Activated CD4-positive, alpha-beta T cell treated with anti-CD3 and anti-CD28 coated beads, Interleukin-2, amount 10 ng/mL, durations not matched to agents 7 days and 5 days (primary cell): ENCODE measurements at regions not wholly inside any gene's neighbourhood (a gene's known extent, or its start where the extent isn't known, plus 50 kb on each side); places are given as distances from the start of the nearest gene placed in this dataset.

Source experiments
- CTCF ChIA-PET: fragments of 350-600 bp; sonication (Branson Sonifier 250); formaldehyde crosslinking; loops from one replicate; lab custom pipeline; 2021; ENCODE audit warnings: antibody characterized with exemption; lab: Charles Lee
- POLR2A ChIA-PET: fragments of 350-600 bp; sonication (Branson Sonifier 250); formaldehyde crosslinking; loops from one replicate; lab custom pipeline; 2021; ENCODE audit warnings: antibody characterized with exemption; lab: Charles Lee
- DNase-seq: peaks from one replicate; pipeline ENCODE4 v3.0.0-alpha.2; 2020
- H3K27ac Mint-ChIP-seq: one replicate; pipeline ENCODE4 v1.8.0; 2021; ENCODE audit warnings: mild to moderate bottlenecking, moderate library complexity, mixed read lengths
- H3K27me3 Mint-ChIP-seq: one replicate; pipeline ENCODE4 v1.8.0; 2021; ENCODE audit warnings: mixed read lengths
- H3K36me3 Mint-ChIP-seq: one replicate; pipeline ENCODE4 v1.8.0; 2021; ENCODE audit warnings: low read depth, mixed read lengths
- H3K4me1 Mint-ChIP-seq: one replicate; pipeline ENCODE4 v1.8.0; 2021; ENCODE audit warnings: mixed read lengths
- H3K4me3 Mint-ChIP-seq: one replicate; pipeline ENCODE4 v1.8.0; 2021; ENCODE audit warnings: mild to moderate bottlenecking, moderate library complexity, mixed read lengths
- H3K9me3 Mint-ChIP-seq: one replicate; pipeline ENCODE4 v1.8.0; 2021; ENCODE audit warnings: mixed read lengths

DNA sequence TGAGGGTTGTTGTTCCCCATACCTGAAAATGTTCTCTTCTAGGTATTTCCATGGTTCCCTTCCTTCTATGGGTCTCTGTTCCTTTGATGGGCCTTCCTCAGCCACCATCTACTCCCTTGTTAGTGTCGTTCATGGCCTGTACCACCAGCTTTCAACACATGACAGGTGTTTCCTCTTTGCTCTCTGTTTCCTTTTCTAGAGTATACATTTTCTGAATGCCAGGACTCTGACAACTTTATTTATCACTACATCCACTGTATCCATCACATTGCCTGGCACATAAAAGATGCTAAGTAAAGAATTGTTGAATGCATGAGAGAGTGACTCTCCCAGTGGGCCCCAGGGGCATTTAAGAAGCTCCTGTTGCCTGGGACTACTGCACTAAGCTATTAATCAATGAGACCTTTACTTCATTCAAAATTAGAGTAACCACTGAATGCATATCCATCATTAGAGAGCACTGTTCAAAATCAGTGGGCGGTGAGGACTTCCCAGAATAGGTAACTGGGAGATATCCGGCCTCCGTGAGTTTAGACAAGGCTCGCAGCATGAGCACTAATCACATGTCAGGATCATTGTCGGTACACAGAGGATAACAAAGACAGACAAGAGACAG lies 255.0 kb downstream of the CBLN1 start:
- DNase-seq, result no peak
- no peaks in the 10 kb centered on the region for H3K9me3 Mint-ChIP-seq
- CTCF ChIA-PET, result interaction anchor here (1.4 kb wide), 1 partner anchor 31 kb away, joined by 3 read pairs; no protein-coding TSS in a partner anchor
- H3K4me3 Mint-ChIP-seq, result no peak overlapping the region
- POLR2A ChIA-PET, result no interaction called here
- no peaks in the 10 kb centered on the region for H3K36me3 Mint-ChIP-seq
- no peaks in the 10 kb centered on the region for H3K27me3 Mint-ChIP-seq
- H3K4me1 Mint-ChIP-seq, result no peaks in the 10 kb centered on the region
- no peak overlapping the region for H3K27ac Mint-ChIP-seq

DNA sequence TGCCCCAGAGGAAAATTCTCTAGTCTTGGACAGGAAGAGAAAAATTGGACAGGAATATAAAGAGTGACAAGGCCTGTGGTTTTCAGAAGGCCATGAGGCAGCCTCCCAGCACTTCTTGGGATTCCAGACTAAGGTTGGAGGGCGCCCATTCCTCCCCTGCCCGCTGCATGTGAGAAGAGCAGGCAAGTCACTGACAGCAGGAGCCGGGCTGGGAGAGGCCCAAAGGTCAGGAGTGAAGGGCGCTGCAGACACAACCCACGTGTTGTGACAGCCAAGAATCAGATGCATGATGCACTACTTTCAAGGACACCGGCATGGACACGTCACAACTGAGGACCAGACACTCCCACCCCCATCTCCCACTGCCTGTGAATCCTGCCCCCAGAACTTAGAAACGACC lies 256.7 kb downstream of the CBLN1 start:
- Mint-ChIP-seq H3K27me3 (no peaks in the 10 kb centered on the region), H3K4me1 (no peaks in the 10 kb centered on the region), H3K36me3 (no peaks in the 10 kb centered on the region), H3K9me3 (no peaks in the 10 kb centered on the region), H3K27ac (no peak overlapping the region), H3K4me3 (no peak overlapping the region)
- POLR2A ChIA-PET, result no interaction called here
- CTCF ChIA-PET, result no interaction called here
- no peak for DNase-seq

DNA sequence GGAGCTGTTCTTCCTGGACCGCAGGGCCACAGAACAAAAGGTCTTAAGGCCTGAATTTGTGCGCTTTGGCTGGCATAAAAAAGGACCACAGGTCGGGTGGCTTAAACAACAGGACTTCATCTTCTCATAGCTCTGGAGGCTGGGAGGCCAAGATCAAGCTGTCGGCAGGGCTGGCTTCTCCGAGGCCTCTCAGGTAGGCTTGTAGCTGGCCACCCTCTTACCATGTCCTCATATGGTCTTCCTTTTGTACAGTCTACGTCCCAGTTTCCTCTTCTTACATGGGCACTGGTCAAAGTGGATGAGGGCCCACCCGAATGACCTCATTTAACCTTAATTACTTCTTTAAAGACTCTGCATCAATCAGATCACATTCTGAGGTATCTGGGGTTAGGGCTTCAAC lies 257.6 kb downstream of the CBLN1 start:
- Mint-ChIP-seq H3K36me3 (no peaks in the 10 kb centered on the region), H3K9me3 (no peaks in the 10 kb centered on the region), H3K4me3 (no peak overlapping the region), H3K27ac (no peak overlapping the region), H3K27me3 (no peaks in the 10 kb centered on the region), H3K4me1 (no peaks in the 10 kb centered on the region)
- ChIA-PET CTCF (interaction anchor here (0.8 kb wide), 1 partner anchor 18 kb away, joined by 3 read pairs; no protein-coding TSS in a partner anchor), POLR2A (no interaction called here)
- no peak for DNase-seq

DNA sequence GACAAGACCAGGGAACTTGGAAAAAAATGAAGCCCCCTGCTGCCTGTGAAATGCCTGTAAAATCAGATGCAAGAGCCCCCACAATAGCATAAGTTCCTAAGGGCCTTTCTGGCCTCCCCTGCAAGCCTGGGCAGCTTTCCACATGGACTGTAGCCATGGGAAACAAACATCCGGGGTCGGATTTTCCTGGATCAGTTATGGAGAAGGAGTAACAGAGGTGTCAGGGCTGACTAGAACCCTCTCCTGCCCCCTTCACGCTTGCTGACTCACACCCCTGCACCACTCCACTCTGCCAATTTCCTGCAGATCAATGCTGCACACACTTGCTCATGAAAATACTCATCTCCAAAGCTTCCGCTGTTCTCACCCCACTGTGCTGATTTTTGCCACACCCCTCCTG lies 258.6 kb downstream of the CBLN1 start:
- H3K27me3 Mint-ChIP-seq, result no peaks in the 10 kb centered on the region
- H3K36me3 Mint-ChIP-seq, result no peaks in the 10 kb centered on the region
- CTCF ChIA-PET, result no interaction called here
- H3K9me3 Mint-ChIP-seq, result no peaks in the 10 kb centered on the region
- H3K4me3 Mint-ChIP-seq, result no peak overlapping the region
- H3K27ac Mint-ChIP-seq, result no peak overlapping the region
- POLR2A ChIA-PET, result no interaction called here
- DNase-seq, result no peak
- H3K4me1 Mint-ChIP-seq, result no peaks in the 10 kb centered on the region

DNA sequence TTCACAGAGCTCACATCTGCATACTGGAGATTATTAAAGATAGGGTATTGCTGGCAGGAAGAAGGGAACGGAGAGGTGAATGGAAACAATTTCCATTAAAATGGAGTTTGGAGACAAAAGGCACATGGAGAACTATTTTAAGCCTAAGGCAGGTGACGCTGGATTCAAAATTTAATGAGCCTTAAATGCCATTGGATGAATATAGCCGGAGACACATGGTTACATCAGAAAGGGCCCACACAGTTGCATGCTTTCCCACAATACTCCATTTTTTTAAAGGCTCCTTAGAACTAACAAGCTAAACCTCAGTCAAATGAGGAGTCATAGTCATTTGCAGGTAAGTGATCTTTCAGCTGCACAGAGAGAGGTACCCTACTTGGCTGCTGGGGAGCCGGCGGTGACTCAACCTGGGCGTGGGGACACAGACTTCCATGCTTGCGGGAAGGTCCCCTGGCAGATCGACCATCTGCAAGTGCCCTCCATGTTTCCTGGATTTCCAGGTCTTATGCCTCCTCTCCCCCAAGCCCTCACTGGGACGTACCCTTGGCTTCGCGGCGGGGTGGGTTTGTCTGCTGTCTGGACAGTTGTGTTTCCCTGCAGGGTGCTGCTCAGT lies 259.2 kb downstream of the CBLN1 start:
- ChIA-PET CTCF (no interaction called here), POLR2A (no interaction called here)
- H3K4me1 Mint-ChIP-seq, result no peaks in the 10 kb centered on the region
- DNase-seq, result no peak
- H3K9me3 Mint-ChIP-seq, result no peaks in the 10 kb centered on the region
- no peaks in the 10 kb centered on the region for H3K27me3 Mint-ChIP-seq
- no peak overlapping the region for H3K27ac Mint-ChIP-seq
- no peak overlapping the region for H3K4me3 Mint-ChIP-seq
- no peaks in the 10 kb centered on the region for H3K36me3 Mint-ChIP-seq

DNA sequence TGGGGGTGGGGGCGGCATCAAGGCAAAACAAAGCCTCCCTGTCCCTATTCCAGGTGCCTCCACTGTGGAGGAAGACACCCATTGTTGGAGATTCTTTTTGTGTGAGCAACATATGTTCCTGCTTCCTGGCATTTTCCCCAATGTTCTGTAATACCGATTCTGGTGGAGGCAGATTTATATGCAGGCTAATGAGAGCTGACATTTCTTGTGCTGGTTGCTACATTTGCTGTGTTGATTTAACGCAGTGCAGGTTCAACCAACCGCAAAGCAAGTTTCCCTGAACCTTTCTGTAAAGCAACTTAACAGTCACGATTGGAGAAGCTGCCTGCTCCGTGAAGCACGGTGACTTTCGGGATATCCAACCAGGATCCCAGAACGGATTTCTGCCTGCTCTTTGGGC lies 260.5 kb downstream of the CBLN1 start:
- POLR2A ChIA-PET, result no interaction called here
- H3K27me3 Mint-ChIP-seq, result no peaks in the 10 kb centered on the region
- CTCF ChIA-PET, result interaction anchor here (0.6 kb wide), 1 partner anchor 773 kb away, joined by 3 read pairs; no protein-coding TSS in a partner anchor
- H3K27ac Mint-ChIP-seq, result no peak overlapping the region
- H3K4me1 Mint-ChIP-seq, result no peaks in the 10 kb centered on the region
- H3K9me3 Mint-ChIP-seq, result no peaks in the 10 kb centered on the region
- H3K36me3 Mint-ChIP-seq, result no peaks in the 10 kb centered on the region
- no peak overlapping the region for H3K4me3 Mint-ChIP-seq
- DNase-seq, result no peak

DNA sequence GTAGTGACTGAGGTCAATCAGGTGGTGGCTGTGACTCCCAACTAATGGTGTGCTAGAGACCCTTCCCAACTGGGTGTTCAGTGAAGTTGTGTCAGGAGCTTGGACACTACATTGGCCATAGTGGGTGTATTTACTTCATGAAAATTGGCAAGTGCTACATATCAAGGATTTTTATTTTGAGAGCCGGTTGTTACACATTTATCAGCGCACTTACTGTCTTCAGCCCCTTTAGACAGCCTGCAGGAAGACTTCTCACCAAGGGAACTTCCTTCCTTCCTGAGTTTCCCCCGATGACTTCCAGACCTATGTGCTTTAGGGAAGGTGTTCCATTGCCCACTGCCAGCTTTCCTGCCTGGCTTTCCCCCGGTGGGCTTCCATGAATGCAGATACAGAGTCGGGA lies 261.2 kb downstream of the CBLN1 start:
- H3K4me1 Mint-ChIP-seq, result no peaks in the 10 kb centered on the region
- no peak for DNase-seq
- no peaks in the 10 kb centered on the region for H3K36me3 Mint-ChIP-seq
- H3K4me3 Mint-ChIP-seq, result no peak overlapping the region
- H3K9me3 Mint-ChIP-seq, result no peaks in the 10 kb centered on the region
- ChIA-PET POLR2A (no interaction called here), CTCF (interaction anchor here (0.6 kb wide), 1 partner anchor 774 kb away, joined by 3 read pairs; no protein-coding TSS in a partner anchor)
- H3K27me3 Mint-ChIP-seq, result no peaks in the 10 kb centered on the region
- H3K27ac Mint-ChIP-seq, result no peak overlapping the region

DNA sequence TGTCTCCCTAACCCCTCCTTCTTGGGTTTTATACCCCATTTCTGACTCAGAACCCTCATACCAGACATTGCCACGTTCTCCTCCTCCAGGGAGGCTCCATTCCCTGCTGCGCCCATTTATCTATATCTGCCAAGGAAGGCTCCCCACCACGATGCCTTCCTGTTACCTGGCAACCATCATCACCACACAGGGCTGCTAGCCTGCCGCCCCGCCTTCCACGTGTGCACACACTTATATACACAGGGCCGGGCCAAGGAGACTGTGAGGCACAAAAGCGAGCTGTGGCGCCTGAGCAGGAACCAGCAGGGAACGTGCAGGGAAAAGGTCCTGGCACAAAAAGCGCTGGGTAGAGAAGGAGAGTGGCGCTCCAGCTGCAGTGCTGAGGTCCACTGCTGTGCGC lies 261.8 kb downstream of the CBLN1 start:
- ChIA-PET POLR2A (no interaction called here), CTCF (no interaction called here)
- no peak for DNase-seq
- no peak overlapping the region for H3K27ac Mint-ChIP-seq
- no peaks in the 10 kb centered on the region for H3K36me3 Mint-ChIP-seq
- H3K4me1 Mint-ChIP-seq, result no peaks in the 10 kb centered on the region
- no peaks in the 10 kb centered on the region for H3K9me3 Mint-ChIP-seq
- no peak overlapping the region for H3K4me3 Mint-ChIP-seq
- no peaks in the 10 kb centered on the region for H3K27me3 Mint-ChIP-seq

DNA sequence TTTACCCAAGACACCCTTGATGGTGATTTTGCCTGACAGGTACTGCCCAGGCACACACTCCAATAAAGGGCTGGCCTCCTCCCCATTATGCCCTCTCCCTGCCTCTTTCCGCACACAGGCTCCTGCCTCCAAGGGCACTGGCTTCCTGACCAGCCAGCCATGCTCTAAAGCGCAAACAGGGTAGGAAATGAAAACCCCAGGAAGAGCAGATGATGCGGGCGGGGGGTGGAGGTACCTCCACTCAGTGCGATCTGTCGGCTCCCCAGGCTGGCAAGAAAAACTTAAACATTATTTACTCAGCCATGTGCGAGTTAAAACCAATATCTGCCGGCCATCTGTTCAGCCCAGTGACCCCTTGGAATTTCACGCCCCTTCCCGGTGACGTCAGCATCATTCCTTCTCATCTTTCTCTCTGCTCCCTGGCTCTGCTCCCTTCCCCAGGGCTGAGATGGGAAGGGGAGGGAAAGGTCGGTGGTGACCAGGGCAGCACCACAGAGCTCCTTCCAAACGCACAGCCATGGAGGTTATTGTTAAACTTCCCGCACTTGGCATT lies 262.5 kb downstream of the CBLN1 start:
- H3K4me1 Mint-ChIP-seq, result no peaks in the 10 kb centered on the region
- ChIA-PET POLR2A (no interaction called here), CTCF (no interaction called here)
- DNase-seq, result no peak
- no peaks in the 10 kb centered on the region for H3K27me3 Mint-ChIP-seq
- no peak overlapping the region for H3K4me3 Mint-ChIP-seq
- H3K36me3 Mint-ChIP-seq, result no peaks in the 10 kb centered on the region
- no peaks in the 10 kb centered on the region for H3K9me3 Mint-ChIP-seq
- H3K27ac Mint-ChIP-seq, result no peak overlapping the region

DNA sequence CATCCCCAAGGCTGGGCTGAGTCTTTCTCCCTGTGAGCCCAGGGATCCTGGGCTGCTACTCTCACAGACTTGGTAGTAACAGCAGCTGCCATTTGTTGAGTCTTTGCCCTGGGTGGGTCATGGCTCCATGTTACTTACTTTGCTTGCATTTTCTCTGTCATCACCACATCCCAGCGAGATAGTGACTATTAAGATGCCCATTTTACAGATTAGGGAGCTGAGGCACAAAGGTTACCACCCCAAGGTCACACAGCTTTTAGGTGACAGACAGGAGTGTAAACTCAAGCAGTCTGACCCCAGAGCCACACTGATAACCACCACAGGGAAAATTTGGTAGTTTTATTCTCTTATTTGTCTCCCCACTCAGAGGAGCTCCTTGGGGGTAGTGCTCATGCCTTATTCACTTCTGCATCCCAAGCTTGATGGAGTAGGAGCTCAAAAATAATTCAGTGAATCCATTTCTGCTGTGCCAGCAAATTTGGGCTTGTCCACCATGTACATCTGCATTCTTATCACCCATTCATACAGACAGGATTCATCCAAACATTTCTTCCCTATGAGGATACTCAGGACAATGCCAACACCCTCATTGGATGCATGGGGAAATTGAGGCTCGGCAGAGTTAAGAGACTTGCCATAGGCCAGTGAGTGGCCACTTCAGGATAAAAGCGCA lies 263.2 kb downstream of the CBLN1 start:
- no peak overlapping the region for H3K27ac Mint-ChIP-seq
- H3K4me1 Mint-ChIP-seq, result no peaks in the 10 kb centered on the region
- no peaks in the 10 kb centered on the region for H3K36me3 Mint-ChIP-seq
- H3K27me3 Mint-ChIP-seq, result no peaks in the 10 kb centered on the region
- H3K9me3 Mint-ChIP-seq, result no peaks in the 10 kb centered on the region
- ChIA-PET POLR2A (no interaction called here), CTCF (no interaction called here)
- H3K4me3 Mint-ChIP-seq, result no peak overlapping the region
- DNase-seq, result no peak

DNA sequence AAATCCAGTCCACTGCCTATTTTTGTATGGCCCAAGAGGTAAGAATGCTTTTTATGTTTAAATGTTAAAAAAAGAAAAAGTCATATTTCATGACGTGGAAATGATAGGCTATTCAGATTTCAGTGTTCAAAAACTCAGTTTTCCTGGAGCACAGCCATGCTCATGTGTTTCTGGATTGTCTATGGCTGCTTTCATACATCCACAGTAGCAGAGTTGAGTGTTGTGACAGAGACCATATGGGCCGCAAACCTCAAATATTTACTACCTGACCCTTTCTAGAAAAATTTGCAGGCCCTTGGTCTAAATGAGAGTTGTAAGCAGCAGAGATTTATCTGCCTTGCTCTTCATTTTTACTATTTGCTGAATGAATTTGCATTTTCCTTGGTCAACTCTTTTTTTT lies 264.1 kb downstream of the CBLN1 start:
- no peaks in the 10 kb centered on the region for H3K27me3 Mint-ChIP-seq
- no peaks in the 10 kb centered on the region for H3K36me3 Mint-ChIP-seq
- no peak overlapping the region for H3K27ac Mint-ChIP-seq
- POLR2A ChIA-PET, result no interaction called here
- CTCF ChIA-PET, result no interaction called here
- H3K9me3 Mint-ChIP-seq, result no peaks in the 10 kb centered on the region
- no peak overlapping the region for H3K4me3 Mint-ChIP-seq
- H3K4me1 Mint-ChIP-seq, result no peaks in the 10 kb centered on the region
- no peak for DNase-seq

DNA sequence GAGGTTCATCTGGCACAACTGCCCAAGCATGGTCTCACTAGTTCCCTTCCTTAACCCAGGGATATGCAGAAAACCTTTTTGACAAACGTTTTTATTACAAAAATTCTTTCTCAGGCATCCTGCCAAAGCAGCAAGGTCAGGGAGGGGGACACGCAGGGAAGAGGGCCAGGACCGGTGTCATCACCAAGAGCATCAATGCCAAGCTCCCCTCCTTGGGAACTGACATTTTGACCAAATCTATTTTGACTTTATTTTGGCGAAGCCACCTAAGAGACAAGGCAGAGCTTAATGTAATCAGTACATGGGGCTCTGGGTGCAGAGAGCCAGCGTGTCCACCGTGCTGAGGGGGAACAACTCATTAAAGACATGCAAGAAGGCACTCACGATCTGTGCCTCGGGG lies 265.2 kb downstream of the CBLN1 start:
- ChIA-PET POLR2A (no interaction called here), CTCF (no interaction called here)
- H3K4me1 Mint-ChIP-seq, result no peaks in the 10 kb centered on the region
- H3K4me3 Mint-ChIP-seq, result no peak overlapping the region
- DNase-seq, result no peak
- no peak overlapping the region for H3K27ac Mint-ChIP-seq
- H3K36me3 Mint-ChIP-seq, result no peaks in the 10 kb centered on the region
- no peaks in the 10 kb centered on the region for H3K27me3 Mint-ChIP-seq
- no peaks in the 10 kb centered on the region for H3K9me3 Mint-ChIP-seq

DNA sequence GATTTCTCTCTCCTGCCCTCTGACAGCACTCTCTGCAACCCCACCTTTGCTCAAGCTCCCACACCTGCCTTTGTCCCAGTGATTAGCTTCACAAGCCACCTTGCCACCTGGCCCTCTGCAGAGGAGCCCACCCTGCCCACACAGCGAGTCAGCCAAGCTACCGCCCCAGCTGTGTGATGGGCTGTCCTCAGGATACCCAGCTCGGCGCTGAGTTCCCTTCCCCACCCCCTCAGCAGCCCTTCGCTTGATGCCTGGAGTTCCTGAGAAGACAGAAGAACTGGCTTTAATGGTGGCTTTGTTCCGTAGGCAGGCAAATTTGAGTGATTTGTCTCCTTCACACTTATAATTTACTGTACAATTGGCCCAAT lies 266.4 kb downstream of the CBLN1 start:
- DNase-seq, result no peak
- POLR2A ChIA-PET, result no interaction called here
- Mint-ChIP-seq H3K4me3 (no peak overlapping the region), H3K36me3 (no peaks in the 10 kb centered on the region), H3K27ac (no peak overlapping the region), H3K4me1 (no peaks in the 10 kb centered on the region), H3K27me3 (no peaks in the 10 kb centered on the region), H3K9me3 (no peaks in the 10 kb centered on the region)
- CTCF ChIA-PET, result no interaction called here
